Adrenal gland (tissue), 9 donors: ENCODE measurements at regions not wholly inside any gene's neighbourhood (a gene's known extent, or its start where the extent isn't known, plus 50 kb on each side); places are given as distances from the start of the nearest gene placed in this dataset.

Source experiments
- DNase-seq, 7 donors: peaks; one replicate each; pipeline ENCODE4 v3.0.0-alpha.2; 2019 to 2020
- H3K27ac ChIP-seq, 5 donors: fragments of 200-600 bp; sonication (generic) in 4 of 5; 1 replicate in 3 of 5; 2 replicates in 2 of 5; pipeline versions ENCODE4 v1.5.1 to v1.8.0; 2016 to 2020; ENCODE audit warnings: mild to moderate bottlenecking in 1 of 5
- H3K27me3 ChIP-seq: fragments of 200-600 bp; 2 replicates; pipeline ENCODE4 v1.8.0; 2021
- H3K36me3 ChIP-seq, 2 donors: fragments of 200-600 bp; replicated peaks in 1 of 2; 1 replicate in 1 of 2; 2 replicates in 1 of 2; pipeline versions ENCODE4 v1.5.1 to v1.8.0; 2018 to 2022
- H3K4me1 ChIP-seq, 2 donors: fragments of 200-600 bp; replicated peaks in 1 of 2; 1 replicate in 1 of 2; 2 replicates in 1 of 2; pipeline versions ENCODE4 v1.5.1 to v1.8.0; 2018 to 2021
- H3K4me3 ChIP-seq, 4 donors: fragments of 200-600 bp; sonication (generic) in 3 of 4; one replicate each; pipeline ENCODE4 v1.5.1; 2016 to 2018
- H3K9me3 ChIP-seq, 3 donors: fragments of 200-600 bp; sonication (generic) in 1 of 3; replicated peaks in 1 of 3; 1 replicate in 2 of 3; 2 replicates in 1 of 3; pipeline versions ENCODE4 v1.5.1 to v1.8.0; 2016 to 2021
- CTCF ChIP-seq, 6 experiments: fragments of 450-650 bp in 4 of 6; fragments of 200-600 bp in 2 of 6; sonication (generic) in 1 of 6; IDR thresholded peaks; 1 replicate in 5 of 6; 2 replicates in 1 of 6; pipeline versions ENCODE4 v1.5.1 to v1.8.0; 2016 to 2021; ENCODE audit warnings: antibody characterized with exemption in 6 of 6, mild to moderate bottlenecking in 2 of 6, moderate library complexity in 1 of 6
- POLR2A ChIP-seq, 2 donors: fragments of 450-650 bp; IDR thresholded peaks; one replicate each; pipeline ENCODE4 v1.6.1; 2017; ENCODE audit warnings: antibody characterized with exemption in 2 of 2, mild to moderate bottlenecking in 2 of 2, moderate library complexity in 1 of 2
- WGBS, 4 donors: extraction: QIAGEN DNeasy Blood & Tissue Kit in 2 of 4; methylation state at CpG; one replicate each; pipeline versions ENCODE4 v1.1.5 to v1.1.7; 2013 to 2017; 5-methylcytosine and 5-hydroxymethylcytosine counted together
- intact Hi-C, 2 donors: fragments of 100-400 bp; cut with DNase I; formaldehyde crosslinking; loops; one replicate each; pipeline versions ENCODE4 v1.14.1 to v1.15.0; 2022 to 2023
- donor health status: healthy with polysubstance abuse.
- donor health status: Bipolar disorder and iron deficiency.
- donor health status: DM: yes; HTN: yes; CAD: no.
- donor health status: DM: no; HTN: no; CAD: no.
- donor health status: DM: no; HTN: no; CAD: no.

- TF ChIP-seq POLR2A (IDR thresholded peaks at IDR 0.05) (no peak), CTCF (IDR thresholded peaks at IDR 0.05) (no peak)
- no peaks in the 10 kb centered on the region for H3K4me1 ChIP-seq
- no peaks in the 10 kb centered on the region for H3K9me3 ChIP-seq
- no peaks in the 10 kb centered on the region for H3K36me3 ChIP-seq
- no peak overlapping the region for H3K27ac ChIP-seq
- no peak for DNase-seq
- 75 to 89% (median 84%) methylated on average over 6 of the region's 6 CpGs for WGBS, 4 donors
- intact Hi-C loops = no loop called here
- H3K27me3 ChIP-seq = no peaks in the 10 kb centered on the region
- H3K4me3 ChIP-seq = no peak overlapping the region
These were observed 68.6 kb downstream of the RESF1 start for GRCh38 chr12:32027684-32028365.

- no peaks in the 10 kb centered on the region for H3K27me3 ChIP-seq
- H3K4me3 ChIP-seq = no peak overlapping the region
- no peaks in the 10 kb centered on the region for H3K4me1 ChIP-seq
- H3K27ac ChIP-seq = no peak overlapping the region
- no peak for TF ChIP-seq POLR2A (IDR thresholded peaks at IDR 0.05)
- no peak for TF ChIP-seq CTCF (IDR thresholded peaks at IDR 0.05)
- no peak for DNase-seq
- H3K36me3 ChIP-seq = no peaks in the 10 kb centered on the region
- H3K9me3 ChIP-seq = no peaks in the 10 kb centered on the region
- 86 to 94% (median 91%) methylated on average over 10 to 12 of the region's 12 CpGs for WGBS, 4 donors
- intact Hi-C loops = no loop called here
These were observed 70.9 kb downstream of the RESF1 start for GRCh38 chr12:32030151-32030550.

- 71 to 84% (median 75%) methylated on average over 2 of the region's 2 CpGs for WGBS, 4 donors
- Histone ChIP-seq H3K4me3 (no peak overlapping the region), H3K4me1 (no peaks in the 10 kb centered on the region), H3K27ac (no peak overlapping the region), H3K27me3 (no peaks in the 10 kb centered on the region), H3K9me3 (no peaks in the 10 kb centered on the region), H3K36me3 (no peaks in the 10 kb centered on the region)
- intact Hi-C loops = no loop called here
- TF ChIP-seq CTCF (IDR thresholded peaks at IDR 0.05) (no peak), POLR2A (IDR thresholded peaks at IDR 0.05) (no peak)
- no peak for DNase-seq
These were observed 71.5 kb downstream of the RESF1 start for GRCh38 chr12:32030676-32031075.

GRCh38 chr12:32031109-32031508 is 71.9 kb downstream of the RESF1 start:
- TF ChIP-seq CTCF (IDR thresholded peaks at IDR 0.05) = no peak
- no peak for TF ChIP-seq POLR2A (IDR thresholded peaks at IDR 0.05)
- H3K9me3 ChIP-seq = no peaks in the 10 kb centered on the region
- intact Hi-C loops = no loop called here
- no peak overlapping the region for H3K27ac ChIP-seq
- WGBS, 4 donors = 42 to 64% (median 59%) methylated on average over 3 of the region's 3 CpGs
- peak in 2 of 7 donors; percentile 7 to 59 for DNase-seq
- H3K4me1 ChIP-seq = no peaks in the 10 kb centered on the region
- H3K4me3 ChIP-seq = no peak overlapping the region
- H3K27me3 ChIP-seq = no peaks in the 10 kb centered on the region
- H3K36me3 ChIP-seq = no peaks in the 10 kb centered on the region
